ENCODE measurements at regions not wholly inside any gene's neighbourhood (a gene's known extent, or its start where the extent isn't known, plus 50 kb on each side); places are given as distances from the start of the nearest gene placed in this dataset.

- no peak for DNase-seq (ENCODE audit: low spot score)
- FAIRE-seq, result no peak
Observed at GRCh38 chr6:144335311-144335861, 50.3 kb downstream of the UTRN start.

- DNase-seq (ENCODE audit: low spot score) (peak; percentile 25), FAIRE-seq (no peak)
Observed at GRCh38 chr6:144335914-144336313, 50.8 kb downstream of the UTRN start.

DNA sequence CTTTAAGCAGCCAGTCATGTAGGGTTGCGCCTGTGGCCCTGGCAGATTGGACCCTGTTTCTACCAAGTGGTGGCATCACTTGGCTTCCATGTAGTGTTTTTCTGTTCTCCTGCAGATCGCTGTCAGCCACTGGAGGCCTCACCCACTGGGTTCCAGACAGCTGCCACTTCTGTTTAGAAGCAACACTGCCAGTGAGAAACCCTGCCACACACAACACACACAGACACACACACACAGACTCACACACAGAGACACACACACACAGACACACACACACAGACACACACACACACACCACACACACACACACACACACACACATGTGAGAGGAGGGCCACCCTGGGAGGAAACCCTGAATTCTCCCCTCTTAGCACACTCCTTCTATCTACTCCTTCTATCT is 51.8 kb downstream of the UTRN start:
- DNase-seq (ENCODE audit: low spot score) (no peak), FAIRE-seq (no peak)

DNA sequence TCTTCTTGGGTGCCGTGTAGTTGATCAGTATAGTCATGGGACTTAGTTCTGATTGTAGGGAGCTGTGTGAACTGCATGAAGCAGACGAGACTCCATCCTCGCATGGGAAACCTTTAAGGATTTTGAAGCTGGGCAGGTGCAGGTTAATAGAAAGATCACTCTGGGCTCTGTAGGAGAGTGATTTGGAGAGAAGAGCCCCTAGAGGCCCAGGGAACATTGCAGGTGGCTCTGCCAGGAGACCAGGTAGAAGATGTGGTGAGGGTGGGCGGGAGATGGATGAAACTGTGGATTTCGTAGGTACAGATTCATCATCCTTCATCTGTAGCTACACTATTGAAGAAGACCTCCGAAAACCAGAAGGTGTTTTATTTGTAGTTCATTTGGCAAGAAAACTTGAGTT is 53.3 kb downstream of the UTRN start:
- no peak for FAIRE-seq
- DNase-seq (ENCODE audit: low spot score), result no peak

DNA sequence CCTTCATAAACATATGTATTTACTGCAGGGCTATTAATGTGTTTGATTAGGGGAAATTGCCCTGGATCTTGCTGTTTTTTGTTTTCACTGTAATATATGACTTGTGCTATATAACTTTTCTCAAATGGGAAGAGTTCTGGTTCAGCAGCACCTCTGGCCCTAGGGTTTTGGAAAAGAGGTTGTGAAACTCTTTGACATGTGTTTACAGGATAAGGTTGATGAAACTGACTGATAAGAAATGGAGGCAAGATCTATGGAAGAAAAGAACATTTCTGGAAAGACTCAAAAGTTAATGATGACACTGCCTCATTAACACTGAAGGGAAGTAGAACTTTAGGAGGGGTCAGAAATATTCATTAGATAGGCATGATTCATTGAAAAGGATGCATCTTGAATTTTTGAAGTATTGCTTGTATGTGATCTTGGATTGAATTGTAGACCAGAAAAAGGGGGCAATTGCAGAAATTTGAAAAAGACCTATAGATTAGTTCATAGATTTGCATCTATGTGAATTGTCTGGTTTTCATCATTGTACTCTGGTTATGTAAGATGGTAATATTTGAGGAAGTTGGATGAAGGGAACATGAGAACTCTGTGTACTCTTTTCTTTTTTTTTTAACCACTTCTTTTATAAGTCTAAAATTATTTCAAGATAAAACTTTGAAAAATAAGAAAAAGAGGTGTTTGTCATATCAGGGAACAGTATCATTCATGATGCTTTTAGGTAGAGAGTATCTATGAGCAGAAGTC is 54.0 kb downstream of the UTRN start:
- FAIRE-seq (no peak), DNase-seq (ENCODE audit: low spot score) (no peak)

GRCh38 chr6:144339859-144340452 is 54.8 kb downstream of the UTRN start:
- no peak for DNase-seq (ENCODE audit: low spot score)
- FAIRE-seq, result no peak

DNA sequence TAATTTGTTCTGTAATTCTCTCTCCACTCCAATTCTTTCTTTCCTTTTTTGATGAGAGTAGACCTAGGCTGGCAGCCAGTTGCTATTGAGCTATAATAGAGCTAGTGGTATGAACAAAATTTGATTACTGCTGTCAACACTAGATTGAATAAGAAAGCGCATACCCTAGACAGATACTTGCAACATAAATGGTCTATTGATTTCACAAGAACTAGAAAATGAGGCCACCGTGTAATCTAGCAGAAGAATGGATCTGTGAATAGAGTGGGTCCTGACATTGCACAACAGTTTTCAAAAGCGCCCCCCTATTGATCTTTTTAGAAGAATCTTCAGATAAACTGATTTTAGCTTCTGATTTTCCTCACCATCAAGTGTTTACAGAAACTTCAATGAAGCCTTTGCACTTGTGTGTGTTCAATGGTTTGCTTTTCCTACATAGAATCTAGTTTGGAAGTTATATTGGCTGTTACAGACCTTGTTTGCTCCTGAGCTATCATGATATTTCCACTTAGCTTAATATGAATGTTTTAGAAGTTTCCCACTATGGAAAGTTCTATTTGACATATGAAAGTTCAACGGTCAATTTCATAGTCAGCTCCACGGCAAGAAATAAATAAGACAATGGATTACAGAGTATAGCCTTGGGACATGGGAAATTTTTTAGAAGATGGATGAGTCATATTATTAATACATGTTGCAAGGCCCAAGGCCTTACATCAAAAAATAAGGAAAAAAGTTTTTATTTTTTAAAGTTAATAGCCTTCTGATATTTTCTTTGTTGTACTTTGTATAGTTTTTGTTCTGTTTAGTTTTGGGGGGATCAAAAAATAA is 55.6 kb downstream of the UTRN start:
- FAIRE-seq (no peak), DNase-seq (ENCODE audit: low spot score) (no peak)

GRCh38 chr6:144341831-144342527 is 56.8 kb downstream of the UTRN start:
- no peak for DNase-seq (ENCODE audit: low spot score)
- no peak for FAIRE-seq

GRCh38 chr6:144343701-144344428 is 58.7 kb downstream of the UTRN start:
- DNase-seq (ENCODE audit: low spot score) (no peak), FAIRE-seq (no peak)

DNA sequence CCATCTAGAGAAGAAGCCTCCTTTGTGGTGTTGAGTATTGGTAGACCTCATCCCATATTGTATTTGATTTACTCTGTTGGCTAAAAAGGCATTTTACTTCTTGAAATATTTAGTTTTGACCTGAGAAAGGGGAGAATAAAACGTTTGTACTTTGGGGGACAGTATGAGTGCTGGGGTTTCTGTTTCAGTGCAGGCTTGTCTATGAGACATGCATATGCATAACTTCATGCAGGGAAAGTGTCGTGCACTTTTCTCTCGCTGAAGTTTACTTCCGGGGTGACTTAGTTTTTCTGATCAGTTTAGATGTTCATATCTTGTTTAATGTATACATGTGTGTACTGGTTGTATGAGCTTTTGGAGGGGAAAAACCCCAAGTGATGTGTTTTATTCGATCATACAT is 59.5 kb downstream of the UTRN start:
- no peak for DNase-seq (ENCODE audit: low spot score)
- FAIRE-seq, result no peak

DNA sequence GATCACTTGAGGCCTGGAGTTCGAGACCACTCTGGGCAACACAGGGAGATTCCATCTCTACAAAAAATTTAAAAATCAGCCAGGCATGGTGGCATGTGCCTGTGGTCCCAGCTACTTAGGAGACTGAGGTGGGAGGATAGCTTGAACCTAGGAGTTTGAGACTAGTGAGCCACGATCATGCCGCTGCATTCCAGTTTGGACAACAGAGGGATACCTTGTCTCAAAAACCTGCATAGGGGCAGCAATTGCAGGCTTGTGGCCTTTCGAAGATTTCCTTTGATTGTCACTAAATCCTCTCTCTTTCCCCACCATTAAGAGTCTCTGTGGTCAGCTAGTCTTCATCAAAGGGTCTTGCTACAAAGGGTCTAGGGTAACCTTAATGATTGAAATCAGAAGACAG is 60.3 kb downstream of the UTRN start:
- DNase-seq (ENCODE audit: low spot score) (no peak), FAIRE-seq (no peak)

DNA sequence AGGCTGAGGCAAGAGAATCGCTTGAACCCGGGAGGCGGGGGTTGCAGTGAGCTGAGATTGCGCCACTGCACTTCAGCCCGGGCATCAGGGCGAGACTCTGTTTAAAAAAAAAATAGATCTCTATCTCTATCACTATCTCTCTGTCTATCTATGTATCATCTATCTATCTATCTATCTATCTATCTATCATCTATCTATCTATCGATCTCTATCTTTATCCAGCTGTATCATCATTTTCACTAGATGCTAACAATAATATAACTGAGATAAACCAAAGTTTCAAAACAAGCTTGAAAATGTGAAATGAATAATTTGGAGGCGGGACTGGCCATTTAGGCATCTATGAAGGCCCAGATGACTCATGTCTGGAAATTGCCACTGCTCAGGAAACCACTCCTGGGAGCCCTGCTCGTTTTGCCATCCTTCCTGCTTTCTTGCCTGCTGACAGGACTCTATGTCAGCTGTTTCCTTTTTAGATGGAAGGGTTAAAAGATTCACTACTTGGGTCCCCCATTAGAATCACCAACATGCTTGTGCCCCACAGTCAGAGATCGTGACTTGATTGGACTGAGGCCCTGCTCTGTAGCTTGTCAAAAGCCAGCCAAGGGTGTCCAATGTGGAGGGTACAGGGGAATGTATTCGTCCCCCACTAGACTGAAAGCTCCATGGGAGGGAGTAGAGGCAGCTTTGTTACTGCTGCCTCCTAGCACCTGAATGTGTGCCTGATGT is 61.7 kb downstream of the UTRN start:
- FAIRE-seq, result no peak
- DNase-seq (ENCODE audit: low spot score), result peak; percentile 78

DNA sequence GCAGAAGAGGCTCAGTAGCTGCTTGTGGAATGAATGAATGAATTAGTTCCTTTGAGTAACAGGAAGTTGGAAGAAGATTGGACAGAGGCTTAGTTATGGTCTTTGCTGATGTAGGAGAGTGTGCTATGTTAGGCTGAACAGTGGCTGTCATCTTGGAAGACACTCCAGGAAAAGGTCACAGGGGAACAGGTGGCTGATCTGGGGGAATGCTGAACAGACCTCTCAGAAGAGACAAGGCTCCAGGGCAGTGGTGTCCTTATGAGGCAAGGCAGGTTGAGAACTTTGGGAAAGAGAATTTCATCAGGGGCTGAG is 62.3 kb downstream of the UTRN start:
- DNase-seq (ENCODE audit: low spot score) (no peak), FAIRE-seq (no peak)

GRCh38 chr6:144347933-144348332 is 62.8 kb downstream of the UTRN start:
- FAIRE-seq (no peak), DNase-seq (ENCODE audit: low spot score) (no peak)

DNA sequence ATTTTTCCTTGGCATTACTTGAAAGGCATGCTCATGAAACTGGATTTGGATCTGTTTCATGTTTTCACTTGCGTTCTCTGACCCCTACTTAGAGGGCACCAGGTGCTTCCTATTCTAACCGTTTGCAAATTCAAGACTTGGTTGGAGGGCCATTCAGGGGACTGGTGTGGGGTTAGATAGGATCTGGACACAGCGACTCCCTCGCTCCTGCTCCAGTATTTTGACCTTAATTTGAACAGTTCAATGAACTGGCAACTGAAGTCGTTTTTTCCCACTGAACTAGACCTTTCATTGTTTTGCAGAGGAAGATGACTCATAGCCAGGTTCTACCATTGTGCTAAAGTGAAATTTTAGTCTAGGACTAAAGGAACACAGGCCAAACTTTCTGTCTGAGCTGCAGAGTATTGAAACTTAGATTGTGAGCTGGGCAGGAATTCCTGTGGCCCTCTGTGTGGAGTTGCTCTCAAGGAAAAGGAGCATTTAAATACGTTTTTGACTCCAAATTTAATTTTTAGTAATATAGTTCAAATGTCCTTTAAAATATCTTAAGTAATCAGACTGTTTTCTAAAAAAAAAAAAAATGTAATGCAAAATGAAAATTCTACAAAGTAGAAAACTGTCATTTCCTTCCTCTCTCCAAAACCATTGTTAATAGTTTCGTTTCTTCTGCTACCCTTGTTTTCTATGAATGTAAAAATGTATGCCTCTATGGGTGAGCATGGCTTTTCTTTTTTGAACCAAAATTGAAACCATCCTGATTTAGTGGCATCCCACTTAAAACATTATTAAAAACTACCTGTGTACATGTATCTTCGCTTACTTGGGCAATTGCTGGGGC is 64.8 kb downstream of the UTRN start:
- FAIRE-seq, result no peak

GRCh38 chr6:144350528-144350880 is 65.4 kb downstream of the UTRN start:
- FAIRE-seq, result no peak

More for the DNA sequence above, 64.8 kb downstream of the UTRN start:
- peak; percentile 65 for DNase-seq (ENCODE audit: low spot score)

DNA sequence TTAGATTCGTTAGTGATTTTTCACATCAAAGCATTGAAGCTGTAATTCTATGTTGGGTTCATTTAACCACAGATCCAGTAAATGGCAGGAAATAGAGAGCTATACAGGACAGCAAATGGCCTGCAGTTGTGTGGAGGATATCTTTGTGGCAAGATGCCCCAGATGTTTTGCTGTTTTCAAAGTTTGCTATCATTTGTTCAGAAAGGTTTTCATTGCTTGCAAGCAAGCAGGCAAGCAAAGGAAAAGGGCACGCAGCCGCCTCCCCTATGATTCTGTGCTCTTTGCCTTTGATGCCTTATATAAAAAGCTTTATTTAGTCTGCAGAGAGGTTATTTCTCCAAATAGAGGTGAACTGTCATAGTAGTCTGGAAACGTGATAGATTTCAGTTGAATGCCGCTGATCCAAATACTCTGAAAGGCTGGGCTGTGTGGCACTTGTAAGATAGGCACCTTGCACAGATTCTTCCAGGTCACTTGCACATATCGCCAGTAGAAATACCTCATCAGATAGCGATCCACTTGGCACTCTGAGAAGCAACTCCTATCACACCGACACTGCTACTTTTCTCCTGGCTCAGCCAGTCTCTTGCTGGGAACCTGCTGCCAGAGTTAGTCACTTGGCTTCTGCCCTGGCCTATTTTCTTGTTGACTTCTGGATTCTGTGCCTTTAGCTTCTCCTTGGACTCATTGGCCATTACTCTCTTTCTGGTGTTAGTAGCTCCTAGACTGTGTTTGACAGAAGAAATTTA is 66.4 kb downstream of the UTRN start:
- FAIRE-seq (no peak), DNase-seq (ENCODE audit: low spot score) (no peak)

More at GRCh38 chr6:144350528-144350880, 65.4 kb downstream of the UTRN start:
- DNase-seq (ENCODE audit: low spot score), result no peak

GRCh38 chr6:144352331-144352730 is 67.2 kb downstream of the UTRN start:
- DNase-seq (ENCODE audit: low spot score) (no peak), FAIRE-seq (no peak)

- DNase-seq (ENCODE audit: low spot score) (no peak), FAIRE-seq (no peak)
Observed at GRCh38 chr6:144353871-144354314, 68.8 kb downstream of the UTRN start.
